Endothelial cell of umbilical vein (primary cell): ENCODE measurements at regions not wholly inside any gene's neighbourhood (a gene's known extent, or its start where the extent isn't known, plus 50 kb on each side); places are given as distances from the start of the nearest gene placed in this dataset.

Experiments
- BruUV-seq: library from RNA; stranded (reverse); fragments of 400-500 nt; replicated peaks from 2 replicates; lab custom pipeline; 2021; lab: Mats Ljungman, UMichigan
- CTCF ChIA-PET: fragments of 300-600, 350-600 bp; sonication (Branson Sonifier 250); formaldehyde crosslinking; loops from one replicate; lab custom pipeline; 2021; ENCODE audit warnings: antibody characterized with exemption, inconsistent platforms; lab: Charles Lee
- POLR2A ChIA-PET: fragments of 300-600, 350-600 bp; sonication (Branson Sonifier 250); formaldehyde crosslinking; loops from one replicate; lab custom pipeline; 2021; ENCODE audit warnings: antibody characterized with exemption, inconsistent platforms; lab: Charles Lee
- DNase-seq: peaks from one replicate; pipeline ENCODE4 v3.0.0-alpha.2; 2011; ENCODE audit warnings: low read depth, low spot score
- FAIRE-seq: peaks from 2 replicates; lab custom pipeline; 2011; peaks lifted over from hg19 to GRCh38; lab: Jason Lieb, UNC
- H2AFZ ChIP-seq: 2 replicates; pipeline ENCODE4 v1.6.0; 2012; ENCODE audit warnings: low read depth, low read length, control low read depth, inconsistent platforms
- H3K27ac ChIP-seq: 2 replicates; pipeline ENCODE4 v1.5.1; 2011; ENCODE audit warnings: low read depth, mild to moderate bottlenecking, control low read depth, low read length, moderate library complexity; ENCODE audit not compliant: insufficient read depth
- H3K27me3 ChIP-seq, 2 experiments: 2 replicates each; pipeline versions ENCODE4 v1.6.0 to v1.6.1; 2011; ENCODE audit warnings: low read length in 2 of 2, mixed read lengths in 1 of 2; ENCODE audit not compliant: control insufficient read depth in 2 of 2, insufficient read depth in 2 of 2
- H3K36me3 ChIP-seq, 2 experiments: 2 replicates in 1 of 2; 3 replicates in 1 of 2; pipeline ENCODE4 v1.5.1; 2011; ENCODE audit warnings: low read length in 2 of 2, mild to moderate bottlenecking in 1 of 2, moderate library complexity in 1 of 2; ENCODE audit not compliant: control insufficient read depth in 2 of 2, insufficient read depth in 2 of 2; ENCODE audit errors: extremely low read depth in 1 of 2
- H3K4me1 ChIP-seq: 3 replicates; pipeline ENCODE4 v1.5.1; 2011; ENCODE audit warnings: mild to moderate bottlenecking, low read length; ENCODE audit not compliant: control insufficient read depth, insufficient read depth; ENCODE audit errors: extremely low read depth
- H3K4me2 ChIP-seq: 2 replicates; pipeline ENCODE4 v1.6.1; 2011; ENCODE audit warnings: low read length, control low read depth, mixed read lengths; ENCODE audit not compliant: insufficient read depth
- H3K4me3 ChIP-seq, 3 experiments: fragments of 200-600 bp in 1 of 3; sonication (generic), shearing (Covaris generic) in 1 of 3; replicated peaks in 1 of 3; 2 replicates each; pipeline ENCODE4 v1.5.1; 2011 to 2016; ENCODE audit warnings: control low read depth in 3 of 3, low read length in 3 of 3, mild to moderate bottlenecking in 2 of 3, inconsistent platforms in 1 of 3, low read depth in 1 of 3, moderate library complexity in 1 of 3; ENCODE audit not compliant: insufficient read depth in 1 of 3
- H3K79me2 ChIP-seq: 2 replicates; pipeline ENCODE4 v1.6.0; 2012; ENCODE audit warnings: low read length, inconsistent platforms; ENCODE audit not compliant: control insufficient read depth, insufficient read depth
- H3K9ac ChIP-seq: replicated peaks from 2 replicates; pipeline ENCODE3; 2011; ENCODE audit warnings: low read length, control low read depth; ENCODE audit not compliant: insufficient read depth; ENCODE audit errors: extremely low read depth
- H3K9me1 ChIP-seq: replicated peaks from 3 replicates; pipeline ENCODE4 v1.6.0; 2011; ENCODE audit warnings: mild to moderate bottlenecking, low read length; ENCODE audit not compliant: control insufficient read depth, insufficient read depth; ENCODE audit errors: extremely low read depth
- H3K9me3 ChIP-seq: replicated peaks from 2 replicates; pipeline ENCODE4 v1.5.1; 2012; ENCODE audit warnings: low read length, inconsistent platforms; ENCODE audit not compliant: control insufficient read depth, insufficient read depth
- H4K20me1 ChIP-seq: replicated peaks from 2 replicates; pipeline ENCODE3; 2011; ENCODE audit warnings: mild to moderate bottlenecking, low read length; ENCODE audit not compliant: control insufficient read depth, insufficient read depth; ENCODE audit errors: extremely low read depth
- EZH2 ChIP-seq: IDR thresholded peaks from 2 replicates; pipeline ENCODE4 v1.6.1; 2012; ENCODE audit warnings: borderline replicate concordance, low read depth, mild to moderate bottlenecking, moderate library complexity, low read length, inconsistent platforms; ENCODE audit not compliant: severe bottlenecking
- FOS ChIP-seq: IDR thresholded peaks from 2 replicates; pipeline ENCODE4 v1.6.1; 2011; ENCODE audit warnings: mild to moderate bottlenecking, low read length, moderate library complexity, borderline replicate concordance; ENCODE audit not compliant: insufficient read depth
- GATA2 ChIP-seq: IDR thresholded peaks from 2 replicates; pipeline ENCODE4 v1.7.0; 2011; ENCODE audit warnings: low read depth, mild to moderate bottlenecking, moderate library complexity, mixed read lengths, low read length; ENCODE audit not compliant: insufficient read length, insufficient read depth
- JUN ChIP-seq: IDR thresholded peaks from 2 replicates; pipeline ENCODE4 v1.6.1; 2011; ENCODE audit warnings: borderline replicate concordance, low read depth; ENCODE audit not compliant: insufficient read length, insufficient read depth
- MYC ChIP-seq: IDR thresholded peaks from one replicate; pipeline ENCODE4 v1.6.1; 2011; ENCODE audit warnings: mild to moderate bottlenecking, low read depth, low read length
- POLR2A ChIP-seq: IDR thresholded peaks from 2 replicates; pipeline ENCODE4 v1.6.1; 2012; ENCODE audit warnings: low read depth, mild to moderate bottlenecking, control low read depth, low read length
- POLR2AphosphoS5 ChIP-seq: IDR thresholded peaks from 2 replicates; pipeline ENCODE4 v1.6.1; 2012; ENCODE audit warnings: low read depth, mild to moderate bottlenecking, control low read depth, low read length, moderate library complexity; ENCODE audit not compliant: insufficient read depth
- dilution Hi-C: fragments of 300-500 bp; cut with MboI; formaldehyde crosslinking; loops from one replicate; pipeline ENCODE4 v1.15.0; 2019; ENCODE audit warnings: low sequenced_read_pairs; ENCODE audit not compliant: extremely low pct_ligation_motif_present
- intact Hi-C: fragments of 100-400 bp; cut with micrococcal nuclease; formaldehyde crosslinking; loops from one replicate; pipeline ENCODE4 v1.10.0; 2022
- TF ChIP-seq, protein P1 (sequence below), 2 donors: IDR thresholded peaks; 1 replicate in 1 of 2; 2 replicates in 1 of 2; pipeline ENCODE4 v1.5.1; 2011; ENCODE audit warnings: low read length in 2 of 2, mild to moderate bottlenecking in 2 of 2, moderate library complexity in 2 of 2, control low read depth in 1 of 2, inconsistent platforms in 1 of 2, low read depth in 1 of 2; ENCODE audit not compliant: insufficient read depth in 1 of 2; ENCODE audit errors: extremely low read depth in 1 of 2
- TF ChIP-seq, protein P2 (sequence below): IDR thresholded peaks from 2 replicates; pipeline ENCODE4 v1.6.1; 2011; ENCODE audit not compliant: insufficient read depth, insufficient read length

DNA sequence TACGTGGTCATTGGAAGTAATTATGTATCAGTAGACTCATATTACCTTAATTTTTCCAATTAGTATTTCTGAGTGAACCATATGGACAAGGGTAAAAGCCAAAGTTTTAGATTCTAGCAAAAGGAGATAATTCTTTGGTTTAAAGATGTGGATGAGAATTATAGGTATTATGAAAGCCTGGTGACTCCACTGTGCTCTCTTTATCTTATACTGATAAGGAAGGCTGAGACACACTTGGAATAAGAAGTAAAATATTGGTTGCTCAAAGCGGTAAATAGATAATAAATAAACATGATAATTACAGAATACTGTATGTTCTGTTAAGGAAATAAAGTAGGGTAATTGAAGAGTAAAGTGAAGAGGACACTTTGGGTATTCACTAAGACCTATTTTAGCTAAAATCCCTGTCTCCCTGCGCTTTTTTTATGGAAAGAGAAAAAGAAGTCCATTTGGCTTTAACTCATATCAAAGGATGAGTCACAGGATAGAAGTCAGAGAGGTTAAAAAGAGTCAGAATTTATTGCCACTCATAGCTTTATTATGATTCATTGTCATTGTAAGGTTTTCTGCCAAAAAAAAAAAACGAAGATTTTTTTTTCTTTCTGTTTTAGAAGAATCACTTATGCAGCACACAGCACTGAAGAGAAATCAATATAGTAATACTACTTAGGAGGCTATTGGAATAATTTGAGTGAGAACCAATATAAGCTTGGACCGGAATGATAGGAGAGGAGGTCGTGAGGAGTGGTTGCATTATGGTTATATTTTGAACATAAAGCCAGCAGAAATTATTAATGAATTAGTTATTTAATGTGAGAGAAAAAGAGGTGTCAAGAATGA, 2463.1 kb downstream of the ARAP2 start:
- dilution Hi-C loops = no loop called here
- TF ChIP-seq MYC (no peak), POLR2AphosphoS5 (no peak), FOS (peak; percentile 95), JUN (peak; percentile 51), POLR2A (no peak)
- Histone ChIP-seq H3K27me3 (no peaks in the 10 kb centered on the region), H3K4me2 (peak overlapping the region; percentile 58), H3K36me3 (no peaks in the 10 kb centered on the region), H2AFZ (no peak overlapping the region), H3K9ac (no peak overlapping the region), H3K9me1 (no peaks in the 10 kb centered on the region), H3K9me3 (no peaks in the 10 kb centered on the region), H4K20me1 (no peaks in the 10 kb centered on the region), H3K4me3 (no peak overlapping the region), H3K4me1 (peaks cover 5% of the 10 kb centered on the region), H3K79me2 (no peaks in the 10 kb centered on the region), H3K27ac (no peak overlapping the region)
- no TSS peak for BruUV-seq
- POLR2A ChIA-PET = no interaction called here
- intact Hi-C loops = no loop called here
- CTCF ChIA-PET = interaction anchor here (0.6 kb wide), 1 partner anchor 1323 kb away, joined by 4 read pairs; no protein-coding TSS in a partner anchor
- FAIRE-seq = no peak
- peak; percentile 66 for DNase-seq

DNA sequence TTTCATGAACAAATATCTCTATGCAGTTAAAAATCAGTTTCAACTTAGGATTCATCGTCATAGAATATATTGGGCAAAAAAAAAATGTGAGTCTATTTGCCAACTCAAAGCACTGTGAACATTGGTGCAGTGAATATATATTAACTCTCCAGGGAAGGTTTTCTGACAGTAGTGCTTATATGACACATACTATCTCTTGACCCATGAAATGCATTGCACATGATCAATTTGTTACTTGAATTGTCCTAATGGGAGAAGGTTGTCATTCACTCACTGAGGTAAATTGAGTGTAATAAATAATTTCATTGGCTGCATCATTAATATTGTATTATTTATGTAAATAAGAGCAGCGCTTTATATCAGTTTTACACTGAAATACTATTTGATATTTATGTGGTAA, 2458.5 kb downstream of the ARAP2 start:
- H3K9me1 ChIP-seq = no peaks in the 10 kb centered on the region
- no peaks in the 10 kb centered on the region for H3K36me3 ChIP-seq
- TF ChIP-seq EZH2 (no peak), FOS (no peak), JUN (no peak), MYC (no peak), POLR2A (no peak), POLR2AphosphoS5 (no peak), GATA2 (no peak)
- TF ChIP-seq, protein P1, sequence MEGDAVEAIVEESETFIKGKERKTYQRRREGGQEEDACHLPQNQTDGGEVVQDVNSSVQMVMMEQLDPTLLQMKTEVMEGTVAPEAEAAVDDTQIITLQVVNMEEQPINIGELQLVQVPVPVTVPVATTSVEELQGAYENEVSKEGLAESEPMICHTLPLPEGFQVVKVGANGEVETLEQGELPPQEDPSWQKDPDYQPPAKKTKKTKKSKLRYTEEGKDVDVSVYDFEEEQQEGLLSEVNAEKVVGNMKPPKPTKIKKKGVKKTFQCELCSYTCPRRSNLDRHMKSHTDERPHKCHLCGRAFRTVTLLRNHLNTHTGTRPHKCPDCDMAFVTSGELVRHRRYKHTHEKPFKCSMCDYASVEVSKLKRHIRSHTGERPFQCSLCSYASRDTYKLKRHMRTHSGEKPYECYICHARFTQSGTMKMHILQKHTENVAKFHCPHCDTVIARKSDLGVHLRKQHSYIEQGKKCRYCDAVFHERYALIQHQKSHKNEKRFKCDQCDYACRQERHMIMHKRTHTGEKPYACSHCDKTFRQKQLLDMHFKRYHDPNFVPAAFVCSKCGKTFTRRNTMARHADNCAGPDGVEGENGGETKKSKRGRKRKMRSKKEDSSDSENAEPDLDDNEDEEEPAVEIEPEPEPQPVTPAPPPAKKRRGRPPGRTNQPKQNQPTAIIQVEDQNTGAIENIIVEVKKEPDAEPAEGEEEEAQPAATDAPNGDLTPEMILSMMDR (IDR thresholded peaks at IDR 0.05; ENCODE audit: extremely low read depth in 1 of 2, insufficient read depth in 1 of 2, low read depth in 1 of 2, low read length in 2 of 2) = no peak
- TF ChIP-seq, protein P2, sequence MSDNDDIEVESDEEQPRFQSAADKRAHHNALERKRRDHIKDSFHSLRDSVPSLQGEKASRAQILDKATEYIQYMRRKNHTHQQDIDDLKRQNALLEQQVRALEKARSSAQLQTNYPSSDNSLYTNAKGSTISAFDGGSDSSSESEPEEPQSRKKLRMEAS = no peak
- no peaks in the 10 kb centered on the region for H4K20me1 ChIP-seq
- H3K9me3 ChIP-seq = no peaks in the 10 kb centered on the region
- ChIA-PET POLR2A (no interaction called here), CTCF (no interaction called here)
- H3K9ac ChIP-seq = no peak overlapping the region
- H3K4me2 ChIP-seq = no peak overlapping the region
- H3K79me2 ChIP-seq = no peaks in the 10 kb centered on the region
- no peak overlapping the region for H3K4me3 ChIP-seq
- H3K4me1 ChIP-seq = peaks cover 4% of the 10 kb centered on the region
- H3K27ac ChIP-seq = no peak overlapping the region
- no peaks in the 10 kb centered on the region for H3K27me3 ChIP-seq
- dilution Hi-C loops (no loop called here), intact Hi-C loops (no loop called here)
- H2AFZ ChIP-seq = no peak overlapping the region
- no TSS peak for BruUV-seq
- FAIRE-seq = no peak
- no peak for DNase-seq
